Vagina (tissue), 2 donors: ENCODE measurements at regions not wholly inside any gene's neighbourhood (a gene's known extent, or its start where the extent isn't known, plus 50 kb on each side); places are given as distances from the start of the nearest gene placed in this dataset.

Experiments used
- DNase-seq, 2 donors: peaks; one replicate each; pipeline ENCODE4 v3.0.0-alpha.2; 2017; ENCODE audit errors: extremely low spot score in 2 of 2
- H3K27ac ChIP-seq: fragments of 200-600 bp; sonication (generic); one replicate; pipeline ENCODE4 v1.5.1; 2019
- H3K27me3 ChIP-seq: fragments of 200-600 bp; sonication (generic); one replicate; pipeline ENCODE4 v1.5.1; 2019
- H3K36me3 ChIP-seq, 2 donors: fragments of 200-600 bp; sonication (generic); one replicate each; pipeline ENCODE4 v1.5.1; 2017 to 2019
- H3K4me1 ChIP-seq: fragments of 200-600 bp; sonication (generic); one replicate; pipeline ENCODE4 v1.5.1; 2019
- H3K4me3 ChIP-seq, 2 donors: fragments of 200-600 bp; sonication (generic); 1 replicate in 1 of 2; 2 replicates in 1 of 2; pipeline ENCODE4 v1.5.1; 2016 to 2019
- H3K9me3 ChIP-seq: fragments of 200-600 bp; sonication (generic); one replicate; pipeline ENCODE4 v1.5.1; 2019
- CTCF ChIP-seq, 3 experiments: fragments of 450-650 bp in 2 of 3; fragments of 200-600 bp in 1 of 3; sonication (generic) in 1 of 3; IDR thresholded peaks; one replicate each; pipeline ENCODE4 v1.5.1; 2017 to 2019; ENCODE audit warnings: antibody characterized with exemption in 3 of 3, mild to moderate bottlenecking in 2 of 3, moderate library complexity in 2 of 3
- POLR2A ChIP-seq, 2 donors: fragments of 450-650 bp; IDR thresholded peaks; one replicate each; pipeline ENCODE4 v1.6.1; 2017; ENCODE audit warnings: antibody characterized with exemption in 2 of 2, mild to moderate bottlenecking in 2 of 2, moderate library complexity in 2 of 2
- POLR2AphosphoS5 ChIP-seq, 2 donors: sonication (generic); formaldehyde crosslinking; IDR thresholded peaks; one replicate each; pipeline ENCODE4 v1.9.0; 2017; ENCODE audit warnings: antibody characterized with exemption in 2 of 2, mild to moderate bottlenecking in 2 of 2, low read depth in 1 of 2; ENCODE audit not compliant: insufficient read depth in 1 of 2
- intact Hi-C: fragments of 100-400 bp; cut with DNase I; formaldehyde crosslinking; loops from one replicate; pipeline ENCODE4 v1.15.1; 2023

- Histone ChIP-seq H3K9me3 (no peaks in the 10 kb centered on the region), H3K27me3 (no peaks in the 10 kb centered on the region), H3K27ac (no peak overlapping the region), H3K4me3 (no peak overlapping the region), H3K36me3 (no peaks in the 10 kb centered on the region), H3K4me1 (no peaks in the 10 kb centered on the region)
- no peak for DNase-seq
- intact Hi-C loops = no loop called here
- TF ChIP-seq POLR2AphosphoS5 (IDR thresholded peaks at IDR 0.05; ENCODE audit: insufficient read depth in 1 of 2, low read depth in 1 of 2) (no peak), POLR2A (IDR thresholded peaks at IDR 0.05) (no peak), CTCF (IDR thresholded peaks at IDR 0.05) (no peak)
These were observed 118.4 kb upstream of the TLL1 start for GRCh38 chr4:165754664-165755063.

- Histone ChIP-seq H3K4me1 (no peaks in the 10 kb centered on the region), H3K36me3 (no peaks in the 10 kb centered on the region), H3K4me3 (no peak overlapping the region), H3K27ac (no peak overlapping the region), H3K27me3 (no peaks in the 10 kb centered on the region), H3K9me3 (no peaks in the 10 kb centered on the region)
- no peak for DNase-seq
- intact Hi-C loops = no loop called here
- TF ChIP-seq POLR2AphosphoS5 (IDR thresholded peaks at IDR 0.05; ENCODE audit: insufficient read depth in 1 of 2, low read depth in 1 of 2) (no peak), POLR2A (IDR thresholded peaks at IDR 0.05) (no peak), CTCF (IDR thresholded peaks at IDR 0.05) (no peak)
These were observed 116.2 kb upstream of the TLL1 start for GRCh38 chr4:165756836-165757235.

GRCh38 chr4:165757451-165757850, 115.6 kb upstream of the TLL1 start:
- Histone ChIP-seq H3K36me3 (no peaks in the 10 kb centered on the region), H3K27me3 (no peaks in the 10 kb centered on the region), H3K27ac (no peak overlapping the region), H3K4me1 (no peaks in the 10 kb centered on the region), H3K4me3 (no peak overlapping the region), H3K9me3 (no peaks in the 10 kb centered on the region)
- intact Hi-C loops = no loop called here
- DNase-seq = no peak
- TF ChIP-seq POLR2A (IDR thresholded peaks at IDR 0.05) (no peak), POLR2AphosphoS5 (IDR thresholded peaks at IDR 0.05; ENCODE audit: insufficient read depth in 1 of 2, low read depth in 1 of 2) (no peak)

- no peak overlapping the region for H3K27ac ChIP-seq
- DNase-seq = no peak
- H3K9me3 ChIP-seq = no peaks in the 10 kb centered on the region
- no peaks in the 10 kb centered on the region for H3K36me3 ChIP-seq
- no peak overlapping the region for H3K4me3 ChIP-seq
- no peaks in the 10 kb centered on the region for H3K4me1 ChIP-seq
- intact Hi-C loops = no loop called here
- no peak for TF ChIP-seq POLR2A (IDR thresholded peaks at IDR 0.05)
- TF ChIP-seq POLR2AphosphoS5 (IDR thresholded peaks at IDR 0.05; ENCODE audit: insufficient read depth in 1 of 2, low read depth in 1 of 2) = no peak
- no peak for TF ChIP-seq CTCF (IDR thresholded peaks at IDR 0.05)
- H3K27me3 ChIP-seq = no peaks in the 10 kb centered on the region
These were observed 115.0 kb upstream of the TLL1 start for GRCh38 chr4:165758086-165758485.

GRCh38 chr4:165760182-165760581, 112.9 kb upstream of the TLL1 start:
- Histone ChIP-seq H3K27me3 (no peaks in the 10 kb centered on the region), H3K27ac (no peak overlapping the region), H3K4me1 (no peaks in the 10 kb centered on the region), H3K4me3 (no peak overlapping the region), H3K36me3 (no peaks in the 10 kb centered on the region), H3K9me3 (no peaks in the 10 kb centered on the region)
- DNase-seq = no peak
- TF ChIP-seq POLR2AphosphoS5 (IDR thresholded peaks at IDR 0.05; ENCODE audit: insufficient read depth in 1 of 2, low read depth in 1 of 2) = no peak
- no peak for TF ChIP-seq POLR2A (IDR thresholded peaks at IDR 0.05)
- no peak for TF ChIP-seq CTCF (IDR thresholded peaks at IDR 0.05)
- intact Hi-C loops = no loop called here

- no peak overlapping the region for H3K27ac ChIP-seq
- TF ChIP-seq POLR2A (IDR thresholded peaks at IDR 0.05) (no peak), CTCF (IDR thresholded peaks at IDR 0.05) (no peak), POLR2AphosphoS5 (IDR thresholded peaks at IDR 0.05; ENCODE audit: insufficient read depth in 1 of 2, low read depth in 1 of 2) (no peak)
- H3K36me3 ChIP-seq = no peaks in the 10 kb centered on the region
- no peaks in the 10 kb centered on the region for H3K9me3 ChIP-seq
- H3K27me3 ChIP-seq = no peaks in the 10 kb centered on the region
- no peak for DNase-seq
- intact Hi-C loops = no loop called here
- no peaks in the 10 kb centered on the region for H3K4me1 ChIP-seq
- H3K4me3 ChIP-seq = no peak overlapping the region
These were observed 111.1 kb upstream of the TLL1 start for GRCh38 chr4:165761963-165762362.
